ENCODE measurements at regions not wholly inside any gene's neighbourhood (a gene's known extent, or its start where the extent isn't known, plus 50 kb on each side); places are given as distances from the start of the nearest gene placed in this dataset.

DNA sequence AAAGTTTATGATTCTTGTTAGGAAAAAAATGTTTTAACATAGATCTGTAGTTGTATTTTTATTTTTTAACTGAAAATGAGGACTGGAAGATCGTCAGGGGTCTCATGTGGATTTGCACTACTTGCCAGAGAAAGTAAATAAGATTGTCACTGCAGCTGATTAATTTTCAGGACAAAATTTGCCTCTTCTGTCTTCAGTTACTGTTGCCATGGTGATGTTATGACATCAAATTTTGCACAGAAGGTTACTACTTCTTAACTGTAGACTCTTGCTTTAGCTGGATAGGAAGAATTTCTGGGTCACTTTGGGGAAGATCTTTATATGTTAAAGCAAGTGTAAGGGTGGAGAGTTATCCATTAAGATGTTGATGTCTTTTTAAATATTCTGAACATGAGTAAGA is 82.2 kb upstream of the WDR72 start:
- TF ChIP-seq, protein P1, sequence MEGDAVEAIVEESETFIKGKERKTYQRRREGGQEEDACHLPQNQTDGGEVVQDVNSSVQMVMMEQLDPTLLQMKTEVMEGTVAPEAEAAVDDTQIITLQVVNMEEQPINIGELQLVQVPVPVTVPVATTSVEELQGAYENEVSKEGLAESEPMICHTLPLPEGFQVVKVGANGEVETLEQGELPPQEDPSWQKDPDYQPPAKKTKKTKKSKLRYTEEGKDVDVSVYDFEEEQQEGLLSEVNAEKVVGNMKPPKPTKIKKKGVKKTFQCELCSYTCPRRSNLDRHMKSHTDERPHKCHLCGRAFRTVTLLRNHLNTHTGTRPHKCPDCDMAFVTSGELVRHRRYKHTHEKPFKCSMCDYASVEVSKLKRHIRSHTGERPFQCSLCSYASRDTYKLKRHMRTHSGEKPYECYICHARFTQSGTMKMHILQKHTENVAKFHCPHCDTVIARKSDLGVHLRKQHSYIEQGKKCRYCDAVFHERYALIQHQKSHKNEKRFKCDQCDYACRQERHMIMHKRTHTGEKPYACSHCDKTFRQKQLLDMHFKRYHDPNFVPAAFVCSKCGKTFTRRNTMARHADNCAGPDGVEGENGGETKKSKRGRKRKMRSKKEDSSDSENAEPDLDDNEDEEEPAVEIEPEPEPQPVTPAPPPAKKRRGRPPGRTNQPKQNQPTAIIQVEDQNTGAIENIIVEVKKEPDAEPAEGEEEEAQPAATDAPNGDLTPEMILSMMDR (IDR thresholded peaks at IDR 0.05; ENCODE audit: low read length), result no peak
- TF ChIP-seq EZH2phosphoT487 (IDR thresholded peaks at IDR 0.05; ENCODE audit: low read length), result no peak
- no peak for TF ChIP-seq EZH2 (optimal IDR thresholded peaks at IDR 0.05; ENCODE audit: low read depth, low read length)

Measured in MM.1S (cell line).